Bronchial epithelial cell (primary cell): ENCODE measurements at regions not wholly inside any gene's neighbourhood (a gene's known extent, or its start where the extent isn't known, plus 50 kb on each side); places are given as distances from the start of the nearest gene placed in this dataset.

Experiments
- DNase-seq: peaks from one replicate; pipeline ENCODE4 v3.0.0-alpha.2; 2010; ENCODE audit warnings: low read depth
- FAIRE-seq: peaks from 2 replicates; lab custom pipeline; 2011; peaks lifted over from hg19 to GRCh38; lab: Jason Lieb, UNC
- H3K27me3 ChIP-seq: 2 replicates; pipeline ENCODE4 v1.5.1; 2011; ENCODE audit warnings: low read length; ENCODE audit not compliant: control insufficient read depth, insufficient read depth
- H3K36me3 ChIP-seq: 2 replicates; pipeline ENCODE4 v1.5.1; 2011; ENCODE audit warnings: low read length; ENCODE audit not compliant: control insufficient read depth, insufficient read depth
- H3K4me3 ChIP-seq: 2 replicates; pipeline ENCODE4 v1.5.1; 2011; ENCODE audit warnings: mild to moderate bottlenecking, low read depth, low read length, control low read depth
- TF ChIP-seq, protein P1 (sequence below): IDR thresholded peaks from 2 replicates; pipeline ENCODE4 v1.5.1; 2011; ENCODE audit warnings: mild to moderate bottlenecking, moderate library complexity, low read length, control low read depth, inconsistent platforms; ENCODE audit not compliant: insufficient read depth, severe bottlenecking

DNA sequence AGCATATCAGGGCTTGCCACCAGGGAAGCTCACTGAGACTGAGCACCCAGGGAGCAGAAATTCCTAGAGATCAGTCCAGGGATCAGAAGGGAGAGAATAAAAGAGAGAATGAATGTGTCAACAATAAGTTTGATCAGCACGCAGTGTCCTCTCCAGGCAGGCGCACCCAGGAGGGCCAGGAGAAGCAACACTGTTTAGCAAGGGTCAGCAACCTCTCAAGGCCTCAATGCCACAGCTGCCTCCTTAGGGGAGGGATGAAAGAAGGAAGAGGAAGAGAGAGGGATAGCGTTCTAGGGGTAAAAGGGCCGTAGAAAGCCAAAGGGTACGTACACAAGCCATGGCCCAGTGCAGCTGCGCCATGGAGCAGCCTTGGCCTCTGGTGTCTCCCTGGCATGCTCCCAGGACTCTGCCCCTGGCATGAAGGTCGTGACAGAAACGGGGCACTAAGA lies 399.8 kb downstream of the SHQ1 start:
- DNase-seq, result no peak
- FAIRE-seq, result no peak
- Histone ChIP-seq H3K27me3 (peaks cover 7% of the 10 kb centered on the region), H3K36me3 (no peaks in the 10 kb centered on the region), H3K4me3 (no peak overlapping the region)
- TF ChIP-seq, protein P1, sequence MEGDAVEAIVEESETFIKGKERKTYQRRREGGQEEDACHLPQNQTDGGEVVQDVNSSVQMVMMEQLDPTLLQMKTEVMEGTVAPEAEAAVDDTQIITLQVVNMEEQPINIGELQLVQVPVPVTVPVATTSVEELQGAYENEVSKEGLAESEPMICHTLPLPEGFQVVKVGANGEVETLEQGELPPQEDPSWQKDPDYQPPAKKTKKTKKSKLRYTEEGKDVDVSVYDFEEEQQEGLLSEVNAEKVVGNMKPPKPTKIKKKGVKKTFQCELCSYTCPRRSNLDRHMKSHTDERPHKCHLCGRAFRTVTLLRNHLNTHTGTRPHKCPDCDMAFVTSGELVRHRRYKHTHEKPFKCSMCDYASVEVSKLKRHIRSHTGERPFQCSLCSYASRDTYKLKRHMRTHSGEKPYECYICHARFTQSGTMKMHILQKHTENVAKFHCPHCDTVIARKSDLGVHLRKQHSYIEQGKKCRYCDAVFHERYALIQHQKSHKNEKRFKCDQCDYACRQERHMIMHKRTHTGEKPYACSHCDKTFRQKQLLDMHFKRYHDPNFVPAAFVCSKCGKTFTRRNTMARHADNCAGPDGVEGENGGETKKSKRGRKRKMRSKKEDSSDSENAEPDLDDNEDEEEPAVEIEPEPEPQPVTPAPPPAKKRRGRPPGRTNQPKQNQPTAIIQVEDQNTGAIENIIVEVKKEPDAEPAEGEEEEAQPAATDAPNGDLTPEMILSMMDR, result no peak

DNA sequence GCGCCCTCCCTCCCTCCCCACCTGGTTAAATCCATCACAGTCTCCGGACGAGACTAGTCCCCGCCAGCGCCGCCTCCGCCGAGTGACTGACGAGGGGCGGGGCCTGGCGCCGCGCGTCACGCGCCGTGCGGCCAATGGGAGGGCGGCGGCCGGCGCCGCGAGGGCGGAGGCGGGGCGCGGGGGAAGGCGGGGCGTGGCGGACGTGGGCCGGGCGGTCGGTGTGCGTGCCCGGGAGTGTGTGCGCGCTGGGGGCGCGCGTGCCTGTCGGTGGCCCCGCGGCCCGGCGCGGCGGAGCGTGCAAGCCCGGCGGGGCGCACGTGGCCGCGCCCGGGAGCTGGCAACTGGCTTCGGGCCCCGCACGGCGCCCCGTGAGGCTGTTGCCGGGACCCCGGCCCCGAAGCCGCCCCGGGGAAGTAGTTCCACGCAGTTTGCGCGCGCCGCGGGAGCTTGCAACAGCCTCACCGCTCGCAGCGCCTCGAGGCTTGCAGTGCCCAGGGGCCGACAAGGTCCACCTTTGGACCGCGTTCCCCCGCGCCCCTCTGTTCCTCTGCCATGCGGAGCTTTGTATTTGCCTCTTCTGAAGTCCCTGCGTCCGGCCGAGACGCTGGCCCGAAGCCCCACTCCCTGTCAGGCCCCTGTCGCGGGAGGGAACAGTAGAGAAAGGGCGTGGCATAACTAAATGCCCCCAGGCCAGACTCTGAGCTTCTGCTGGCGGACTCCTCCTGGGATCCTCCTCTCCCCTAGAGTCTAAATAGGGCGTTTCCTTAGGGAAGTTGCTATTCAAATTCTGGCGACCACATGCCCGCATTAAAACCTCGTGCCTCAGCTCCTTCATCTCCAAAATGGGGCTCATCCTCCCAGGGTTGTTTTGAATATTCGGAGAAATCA lies 400.9 kb downstream of the SHQ1 start:
- no peak for FAIRE-seq

DNA sequence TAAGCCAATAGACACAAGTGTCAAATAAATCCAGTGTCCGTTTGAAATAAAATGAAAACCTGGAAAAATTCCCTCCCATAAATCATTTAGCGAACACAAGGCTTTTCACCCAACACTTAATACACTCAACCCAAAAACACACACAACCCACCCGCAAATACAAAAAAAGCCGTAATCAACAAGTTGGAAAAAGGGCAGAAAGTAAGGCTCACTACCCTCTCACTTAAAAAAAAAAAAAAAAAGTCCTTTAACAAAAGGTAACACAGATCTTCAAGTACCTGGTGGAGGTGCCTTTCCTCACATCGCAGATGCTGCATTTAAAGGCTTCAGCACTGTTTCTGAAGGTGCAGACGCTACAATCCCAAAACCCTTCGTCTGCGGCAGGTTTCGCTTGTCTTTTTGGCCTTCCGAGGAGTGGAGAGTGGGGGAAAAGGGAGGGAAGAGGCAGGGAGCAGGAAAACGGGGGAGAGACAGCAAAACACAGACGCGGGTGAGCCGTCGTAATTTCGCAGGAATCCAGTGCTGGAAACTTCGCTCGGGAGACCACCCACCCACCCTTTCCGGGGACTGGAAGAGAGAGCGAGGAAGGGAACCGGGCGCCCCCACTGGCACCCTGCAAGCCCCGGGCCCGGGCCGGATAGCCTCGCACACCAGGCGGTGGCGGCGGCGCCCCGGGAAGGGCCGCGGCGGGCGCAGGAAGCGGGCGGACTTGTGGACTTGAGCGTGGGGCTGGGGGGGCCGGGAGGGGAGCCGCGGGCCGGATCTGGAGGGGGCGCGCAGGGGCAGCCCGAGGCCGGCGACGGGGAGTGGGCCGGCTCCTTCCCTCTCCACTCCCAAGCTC lies 401.8 kb downstream of the SHQ1 start, which contains the start of gene RYBP:
RYBP (minus strand) TSS at position 404 of the 841 bp plus-strand sequence.
- Histone ChIP-seq H3K27me3 (no peaks in the 10 kb centered on the region), H3K4me3 (peak within 1 kb of the TSS; percentile 49), H3K36me3 (no peaks in the 10 kb centered on the region)
- TF ChIP-seq, protein P1, result no peak
- DNase-seq (peak; percentile 43), FAIRE-seq (no peak)

More for the DNA sequence above, 400.9 kb downstream of the SHQ1 start:
- DNase-seq, result peak; percentile 58
- H3K27me3 ChIP-seq, result peaks cover 4% of the 10 kb centered on the region
- no peaks in the 10 kb centered on the region for H3K36me3 ChIP-seq
- peak overlapping the region; percentile 49 for H3K4me3 ChIP-seq
- TF ChIP-seq, protein P1, result no peak

DNA sequence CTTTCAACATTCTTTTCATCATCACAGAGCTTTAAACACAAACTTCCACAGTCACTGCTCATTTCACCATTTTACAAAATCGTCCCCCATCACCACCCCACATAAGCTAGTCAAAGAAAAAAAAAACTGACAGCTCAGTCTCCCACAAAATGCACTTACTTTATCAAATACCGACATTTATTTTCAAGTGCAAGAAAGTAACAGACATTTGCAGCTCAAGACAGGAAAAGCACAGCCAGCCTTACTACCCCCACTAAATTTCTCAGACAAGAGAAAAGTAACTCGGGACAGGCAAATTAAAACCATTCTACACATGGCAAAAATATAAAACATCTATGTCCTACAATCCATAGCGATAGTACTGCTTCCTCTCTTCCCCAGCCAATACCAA lies 402.4 kb downstream of the SHQ1 start:
- no peak for FAIRE-seq
- TF ChIP-seq, protein P1, result no peak
- DNase-seq, result peak; percentile 4
- H3K27me3 ChIP-seq, result no peaks in the 10 kb centered on the region
- H3K36me3 ChIP-seq, result no peaks in the 10 kb centered on the region
- H3K4me3 ChIP-seq, result peak overlapping the region; percentile 49

DNA sequence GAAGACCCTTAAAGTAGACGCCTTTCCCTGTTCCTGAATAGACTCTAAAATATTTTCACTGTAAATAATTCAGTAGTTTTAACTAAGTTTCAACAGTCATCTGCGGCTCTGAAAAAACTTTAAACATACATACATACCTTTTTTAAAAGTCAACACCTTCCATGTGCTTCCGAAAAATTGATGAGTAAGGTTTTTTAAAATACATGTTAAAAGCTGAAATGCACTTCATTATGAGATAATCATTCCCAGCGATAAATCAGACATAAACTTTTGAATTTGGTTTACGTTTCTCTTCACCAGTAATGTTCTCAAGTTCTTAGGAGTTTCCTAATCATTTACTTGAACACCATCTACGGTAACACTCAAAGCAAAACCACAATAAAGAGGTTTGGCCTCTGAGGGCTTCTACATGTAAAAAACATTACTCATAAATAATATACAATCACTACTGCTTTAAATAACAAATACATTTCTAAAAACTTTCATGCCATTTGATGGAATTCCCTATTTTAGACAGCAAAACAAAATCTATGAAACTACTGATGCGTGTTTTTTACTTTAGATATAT lies 403.5 kb downstream of the SHQ1 start:
- TF ChIP-seq, protein P1, result no peak
- Histone ChIP-seq H3K27me3 (no peaks in the 10 kb centered on the region), H3K4me3 (no peak overlapping the region), H3K36me3 (no peaks in the 10 kb centered on the region)
- peak; percentile 40 for DNase-seq
- no peak for FAIRE-seq
